Suppressor macrophage treated with lipopolysaccharide for 1 hour (primary cell): ENCODE measurements at regions not wholly inside any gene's neighbourhood (a gene's known extent, or its start where the extent isn't known, plus 50 kb on each side); places are given as distances from the start of the nearest gene placed in this dataset.

Experiments used
- DNase-seq, 3 donors: peaks; one replicate each; pipeline ENCODE4 v3.0.0-alpha.2; 2020 to 2022

DNA sequence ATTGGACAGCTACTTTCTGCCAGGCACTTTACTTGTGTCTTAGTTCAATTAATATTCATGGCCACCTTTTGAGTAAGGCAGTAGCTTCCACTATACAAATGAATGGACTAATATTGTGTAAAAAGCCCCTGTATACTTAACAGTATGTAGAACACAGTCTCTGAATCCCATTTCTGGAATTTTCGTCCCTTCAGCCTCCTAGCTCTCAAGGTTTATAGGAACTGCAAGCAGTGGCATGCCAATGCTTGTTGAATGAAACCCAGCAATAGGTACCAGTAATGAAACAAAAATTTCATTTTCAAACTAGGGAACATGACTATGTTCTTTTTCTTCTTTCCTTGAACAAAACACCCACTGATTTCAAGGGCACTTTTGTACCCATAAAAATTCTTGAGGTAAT is 361.6 kb downstream of the TDRD3 start:
- DNase-seq = no peak

- DNase-seq = no peak
These were observed 360.6 kb downstream of the TDRD3 start for GRCh38 chr13:60757501-60758215.

DNA sequence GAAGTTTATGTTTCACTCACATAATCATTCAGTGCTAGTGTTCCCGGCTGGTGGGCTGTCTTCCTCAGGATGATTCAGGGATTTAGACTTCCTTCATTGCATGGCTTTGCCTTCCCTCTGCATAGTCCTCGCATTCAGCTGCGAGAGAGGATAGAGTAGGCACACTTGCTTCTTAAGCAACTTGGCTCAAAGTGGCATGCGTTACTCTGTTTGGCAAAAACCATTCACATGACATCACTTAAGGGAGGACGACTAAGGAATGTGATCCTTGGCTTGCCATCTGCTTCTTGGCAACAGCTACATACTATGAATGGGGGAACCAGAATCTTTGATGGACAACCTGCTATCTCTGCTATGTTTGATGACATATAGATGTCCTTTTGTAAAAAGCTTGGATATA is 359.3 kb downstream of the TDRD3 start:
- no peak for DNase-seq

GRCh38 chr13:60755380-60756163 is 358.6 kb downstream of the TDRD3 start:
- DNase-seq = no peak

GRCh38 chr13:60754211-60755090 is 357.4 kb downstream of the TDRD3 start:
- DNase-seq = no peak

- no peak for DNase-seq
These were observed 356.6 kb downstream of the TDRD3 start for GRCh38 chr13:60753641-60754040.

- DNase-seq = no peak
These were observed 348.3 kb downstream of the TDRD3 start for GRCh38 chr13:60745343-60745742.

- DNase-seq = no peak
These were observed 336.9 kb downstream of the TDRD3 start for GRCh38 chr13:60733933-60734332.

DNA sequence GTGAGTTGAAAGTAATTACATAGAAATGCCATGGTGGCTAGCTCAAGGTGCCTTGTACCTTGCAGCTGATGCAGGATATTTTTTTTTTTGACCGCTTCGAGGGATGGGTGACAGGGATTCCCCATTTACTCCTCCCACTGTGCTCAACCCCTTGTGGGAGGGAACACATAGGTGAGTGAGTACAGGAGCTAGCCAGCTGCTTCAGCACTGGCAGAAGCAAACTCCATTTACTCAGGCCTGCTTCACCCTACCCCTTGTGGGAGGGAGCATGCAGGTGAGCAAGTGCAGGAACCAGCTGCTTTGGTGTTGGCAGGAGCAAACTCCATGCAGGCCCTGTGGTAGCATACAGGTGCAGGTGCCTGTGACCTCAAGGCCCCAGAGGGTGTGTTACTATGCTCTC is 330.1 kb downstream of the TDRD3 start:
- no peak for DNase-seq

DNA sequence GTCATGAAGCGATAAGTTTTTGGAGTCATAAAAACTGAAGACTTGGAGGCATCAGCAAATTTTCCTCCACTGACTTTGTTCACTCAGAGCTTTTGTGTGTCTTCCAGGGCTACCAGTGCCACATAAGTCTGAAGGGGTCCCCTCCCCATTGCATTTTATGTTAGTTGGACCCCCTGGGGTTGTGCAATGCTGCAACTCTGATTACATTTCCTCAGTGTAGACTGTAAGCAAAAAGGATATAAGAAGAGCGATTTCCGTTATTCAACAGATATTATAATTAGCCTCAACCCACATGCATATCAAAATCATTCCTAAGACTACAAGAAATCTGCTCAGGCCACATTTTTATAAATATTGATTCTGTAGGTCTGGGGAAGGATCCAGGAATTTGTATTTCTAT is 324.0 kb downstream of the TDRD3 start:
- no peak for DNase-seq

DNA sequence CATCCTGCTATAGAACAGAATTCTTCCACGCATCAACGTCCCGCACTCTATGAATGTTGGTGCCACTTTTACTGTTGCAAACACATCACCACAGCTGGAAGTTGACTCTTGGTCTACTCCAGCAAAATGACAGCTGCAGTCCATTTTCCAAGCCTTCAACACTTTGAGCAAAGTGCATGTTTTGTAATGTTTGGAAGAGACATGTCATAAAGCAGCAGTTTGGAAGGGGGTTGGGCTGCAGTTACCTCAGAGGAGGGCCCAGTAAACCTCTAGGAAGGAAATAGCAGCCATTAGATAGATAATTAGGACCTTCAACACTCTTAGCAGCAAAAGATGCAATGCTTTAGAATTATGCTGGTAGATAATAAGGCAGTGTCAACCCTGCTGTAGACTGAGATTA is 323.6 kb downstream of the TDRD3 start:
- no peak for DNase-seq

GRCh38 chr13:60716313-60716712 is 319.3 kb downstream of the TDRD3 start:
- no peak for DNase-seq

GRCh38 chr13:60707878-60708277 is 310.9 kb downstream of the TDRD3 start:
- no peak for DNase-seq

DNA sequence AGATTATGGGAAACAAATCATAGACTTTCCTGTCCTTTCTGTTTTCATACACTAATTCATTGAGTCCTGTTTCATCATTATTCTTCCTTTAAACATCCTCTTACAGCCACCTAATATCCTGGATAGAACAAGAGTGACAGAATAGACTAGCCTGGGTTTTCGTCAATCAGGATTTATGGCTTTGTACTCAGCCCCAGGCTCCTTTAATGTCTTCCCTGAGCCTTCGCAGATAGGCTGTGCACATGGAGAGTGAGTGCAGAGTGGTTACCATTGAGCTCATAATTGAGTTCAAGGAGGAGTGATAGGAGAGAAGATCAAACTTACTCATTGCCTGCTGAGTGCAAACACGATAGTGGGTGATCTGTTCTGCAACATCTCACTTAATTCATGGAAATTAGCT is 304.9 kb downstream of the TDRD3 start:
- no peak for DNase-seq

GRCh38 chr13:60700994-60701393 is 304.0 kb downstream of the TDRD3 start:
- no peak for DNase-seq

DNA sequence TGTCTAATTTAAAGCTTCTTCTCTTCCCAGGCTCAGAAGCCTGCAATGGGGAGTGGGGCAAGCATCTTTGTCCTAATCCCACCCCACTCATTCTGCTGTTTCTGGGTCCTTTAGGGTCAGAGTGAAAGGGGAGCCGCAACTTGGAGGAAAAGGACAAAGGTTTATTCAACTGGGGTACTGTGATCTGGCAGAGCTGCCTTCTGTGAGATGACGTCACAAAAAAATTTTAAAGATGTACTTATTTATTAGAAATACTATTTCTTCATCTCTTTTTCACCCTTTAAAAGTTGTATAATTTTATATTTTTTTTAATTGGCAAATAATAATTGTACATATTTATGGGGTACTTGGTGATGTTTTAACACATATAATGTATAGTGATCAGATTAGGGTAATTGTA is 302.6 kb downstream of the TDRD3 start:
- no peak for DNase-seq

DNA sequence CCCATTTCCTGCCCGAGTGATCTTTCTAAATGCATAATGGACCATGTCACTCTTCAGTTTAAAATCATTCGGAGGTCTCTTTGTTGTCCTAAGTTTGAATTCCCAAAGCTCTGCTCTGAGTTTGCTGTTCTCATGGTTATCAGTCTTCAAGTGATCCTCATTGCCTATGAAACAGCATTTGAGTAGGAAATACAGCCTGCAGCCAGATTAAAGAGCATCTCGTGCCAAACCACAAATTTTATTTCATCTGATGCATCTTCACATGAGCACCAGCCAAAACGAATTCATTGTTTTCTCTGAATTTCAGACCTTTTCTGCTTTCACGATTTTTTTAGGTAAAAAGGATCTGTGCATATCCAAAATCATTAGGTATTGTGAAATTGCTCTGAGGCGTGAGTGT is 299.6 kb downstream of the TDRD3 start:
- DNase-seq = no peak

DNA sequence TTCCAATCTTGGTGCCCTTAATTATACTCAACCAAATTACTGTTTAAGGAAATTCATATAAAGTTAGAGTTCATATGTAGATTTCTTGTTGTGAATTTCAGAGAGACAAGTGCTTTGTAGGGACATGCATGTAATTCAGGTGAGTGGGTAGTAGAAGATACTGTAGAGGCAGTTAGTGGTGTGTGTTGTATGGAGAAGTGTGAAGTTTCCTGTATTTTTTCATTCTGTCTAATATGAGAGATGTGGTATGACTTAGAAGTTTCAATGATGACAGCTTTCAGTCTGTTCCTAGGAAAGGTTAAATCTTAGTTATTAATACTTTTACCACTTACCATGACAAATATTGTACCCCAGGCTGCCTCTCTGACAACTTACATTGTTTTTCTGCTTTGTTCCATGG is 294.2 kb downstream of the TDRD3 start:
- no peak for DNase-seq

- DNase-seq = no peak
These were observed 293.6 kb downstream of the TDRD3 start for GRCh38 chr13:60690604-60691003.

DNA sequence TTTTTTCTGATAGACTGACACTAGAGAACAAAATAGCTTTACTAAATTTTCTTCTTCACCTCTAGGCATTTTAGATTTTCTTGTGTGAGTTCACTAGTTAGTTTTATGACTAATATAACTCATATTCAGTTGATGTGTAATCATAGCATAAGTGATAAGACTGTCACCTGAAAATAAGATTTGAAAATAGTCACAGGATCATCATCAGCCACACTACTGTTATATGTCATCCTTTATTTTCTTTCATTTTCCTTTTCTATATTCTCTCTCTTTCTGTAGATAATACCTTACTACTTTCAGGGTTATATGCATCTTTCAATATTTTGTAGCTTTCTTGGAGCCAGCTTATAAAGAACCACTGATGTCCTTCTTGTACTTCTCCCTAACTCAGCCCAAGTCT is 292.6 kb downstream of the TDRD3 start:
- DNase-seq = no peak

- DNase-seq = no peak
These were observed 292.1 kb downstream of the TDRD3 start for GRCh38 chr13:60689076-60689475.

DNA sequence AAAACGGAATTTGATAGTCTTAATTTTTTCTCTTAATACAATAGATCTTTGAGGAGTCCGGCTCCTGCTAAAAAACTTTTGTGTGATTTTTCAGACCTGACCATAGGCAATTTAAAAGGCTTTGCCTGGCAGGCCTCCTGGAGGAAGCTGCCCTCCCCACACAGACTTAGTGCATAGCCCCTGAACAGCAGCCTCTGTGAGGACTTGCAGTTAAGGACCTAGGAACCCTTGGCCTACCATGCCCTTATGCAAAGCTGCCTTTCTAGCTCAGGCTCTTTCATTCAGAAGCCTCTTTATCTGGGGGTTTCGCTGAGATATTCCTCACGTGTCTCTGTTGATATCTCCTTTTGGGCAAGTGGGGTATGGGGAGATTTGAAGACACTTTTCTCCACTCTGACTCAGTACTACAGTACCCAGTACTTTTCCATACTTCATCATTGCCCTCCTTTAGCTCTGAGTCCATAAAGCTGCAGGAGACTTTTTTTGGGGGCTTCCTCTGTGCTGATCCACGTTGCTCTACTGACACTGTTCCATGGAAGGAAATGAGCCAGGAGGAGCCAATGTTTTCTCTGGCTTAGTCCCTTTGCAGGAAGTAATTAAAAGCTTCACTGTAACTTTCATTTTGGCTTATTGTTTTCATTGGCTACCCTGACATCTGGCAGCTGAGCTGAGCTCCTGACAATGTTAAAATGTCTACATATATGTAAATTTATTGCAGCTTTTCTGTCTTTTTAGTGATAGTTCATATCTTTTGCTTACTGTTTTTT is 283.1 kb downstream of the TDRD3 start:
- DNase-seq = no peak

DNA sequence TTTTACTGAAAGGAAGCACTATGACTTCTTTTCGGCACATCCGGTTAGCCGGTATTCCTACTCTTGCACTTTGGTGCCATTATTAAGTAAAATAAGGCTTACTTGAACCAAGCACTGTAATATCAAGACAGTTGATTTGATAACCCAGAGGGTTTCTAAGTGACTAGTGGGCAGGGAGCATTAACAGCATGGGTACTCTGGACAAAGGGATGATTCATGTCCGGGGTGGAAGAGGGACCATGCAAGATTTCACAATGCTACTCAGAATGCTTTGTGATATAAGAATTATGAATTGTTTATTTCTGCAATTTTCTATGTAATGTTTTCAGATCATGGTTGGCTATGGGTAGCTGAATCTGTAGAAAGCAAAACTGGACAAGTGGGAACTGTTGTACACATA is 282.1 kb downstream of the TDRD3 start:
- DNase-seq = no peak
